Gastrocnemius medialis (tissue), 4 donors: ENCODE measurements at regions not wholly inside any gene's neighbourhood (a gene's known extent, or its start where the extent isn't known, plus 50 kb on each side); places are given as distances from the start of the nearest gene placed in this dataset.
"Not testable (repeated sequence)": the region's sequence is repeated elsewhere in the genome, so short reads cannot be mapped to it uniquely, and the experiment has no call there.

ENCODE experiments used
- ATAC-seq, 2 donors: fragments of 150-250 bp; one replicate each; pipeline ENCODE4 v1.9.1; 2016
- DNase-seq, 2 donors: peaks; one replicate each; pipeline ENCODE4 v3.0.0-alpha.2; 2019
- H3K27ac ChIP-seq, 4 donors: fragments of 200-600 bp; sonication (generic); 1 replicate in 1 of 4; 2 replicates in 3 of 4; pipeline ENCODE4 v1.5.1; 2016 to 2018; ENCODE audit warnings: mild to moderate bottlenecking in 2 of 4, moderate library complexity in 1 of 4
- H3K27me3 ChIP-seq, 3 donors: fragments of 200-600 bp; sonication (generic) in 2 of 3; 1 replicate in 1 of 3; 2 replicates in 2 of 3; pipeline versions ENCODE4 v1.5.1 to v1.6.0; 2016 to 2019; ENCODE audit warnings: mild to moderate bottlenecking in 1 of 3, moderate library complexity in 1 of 3
- H3K36me3 ChIP-seq, 2 donors: fragments of 200-600 bp; sonication (generic) in 1 of 2; one replicate each; pipeline ENCODE4 v1.5.1; 2017 to 2018
- H3K4me1 ChIP-seq, 2 donors: fragments of 200-600 bp; sonication (generic) in 1 of 2; one replicate each; pipeline ENCODE4 v1.5.1; 2016 to 2017; ENCODE audit warnings: mild to moderate bottlenecking in 2 of 2
- H3K4me3 ChIP-seq, 4 donors: fragments of 200-600 bp; sonication (generic) in 3 of 4; 1 replicate in 1 of 4; 2 replicates in 3 of 4; pipeline ENCODE4 v1.5.1; 2016 to 2019; ENCODE audit warnings: mild to moderate bottlenecking in 2 of 4
- H3K9me3 ChIP-seq, 3 donors: fragments of 200-600 bp; sonication (generic) in 2 of 3; 1 replicate in 1 of 3; 2 replicates in 2 of 3; pipeline ENCODE4 v1.5.1; 2016 to 2019
- POLR2A ChIP-seq, 2 donors: fragments of 450-650 bp; IDR thresholded peaks; one replicate each; pipeline ENCODE4 v1.6.1; 2017; ENCODE audit warnings: antibody characterized with exemption in 2 of 2, mild to moderate bottlenecking in 2 of 2, moderate library complexity in 2 of 2
- in situ Hi-C, 4 donors: fragments of 200-750 bp; cut with MboI; loops; one replicate each; pipeline versions ENCODE4 v1.15.0 to v1.8.0; 2017; ENCODE audit warnings: low sequenced_read_pairs in 4 of 4
- intact Hi-C: fragments of 100-400 bp; cut with DNase I; formaldehyde crosslinking; loops from one replicate; pipeline ENCODE4 v1.15.1; 2023; ENCODE audit warnings: low total_unique reads
- TF ChIP-seq, protein P1 (sequence below), 5 experiments: fragments of 450-650 bp in 3 of 5; fragments of 200-600 bp in 2 of 5; sonication (generic) in 2 of 5; IDR thresholded peaks in 4 of 5; conservative IDR thresholded peaks in 1 of 5; 1 replicate in 4 of 5; 2 replicates in 1 of 5; pipeline ENCODE4 v1.5.1; 2016 to 2019; ENCODE audit warnings: antibody characterized with exemption in 5 of 5, mild to moderate bottlenecking in 3 of 5, moderate library complexity in 3 of 5

DNA sequence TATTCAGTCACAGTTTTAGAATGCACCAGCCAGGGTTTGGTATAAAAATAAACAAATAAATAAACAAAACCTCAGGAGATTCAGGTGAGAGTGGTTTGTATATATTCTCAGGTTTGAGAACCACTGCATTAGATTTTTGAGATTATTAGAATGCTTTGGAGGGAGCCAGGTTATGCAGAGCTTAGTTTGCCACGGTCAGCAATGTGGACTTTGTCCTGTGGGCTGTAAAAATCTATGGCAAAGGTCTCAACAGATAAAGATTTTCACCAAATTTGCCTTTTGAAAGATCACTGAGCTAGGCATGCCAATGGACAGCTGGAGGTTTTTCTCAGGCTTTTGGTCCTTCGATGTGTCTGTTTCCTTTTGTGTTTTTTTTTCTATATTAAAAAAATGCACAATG is 650.1 kb upstream of the RAG2 start:
- no peak for TF ChIP-seq POLR2A (IDR thresholded peaks at IDR 0.05)
- TF ChIP-seq, protein P1, sequence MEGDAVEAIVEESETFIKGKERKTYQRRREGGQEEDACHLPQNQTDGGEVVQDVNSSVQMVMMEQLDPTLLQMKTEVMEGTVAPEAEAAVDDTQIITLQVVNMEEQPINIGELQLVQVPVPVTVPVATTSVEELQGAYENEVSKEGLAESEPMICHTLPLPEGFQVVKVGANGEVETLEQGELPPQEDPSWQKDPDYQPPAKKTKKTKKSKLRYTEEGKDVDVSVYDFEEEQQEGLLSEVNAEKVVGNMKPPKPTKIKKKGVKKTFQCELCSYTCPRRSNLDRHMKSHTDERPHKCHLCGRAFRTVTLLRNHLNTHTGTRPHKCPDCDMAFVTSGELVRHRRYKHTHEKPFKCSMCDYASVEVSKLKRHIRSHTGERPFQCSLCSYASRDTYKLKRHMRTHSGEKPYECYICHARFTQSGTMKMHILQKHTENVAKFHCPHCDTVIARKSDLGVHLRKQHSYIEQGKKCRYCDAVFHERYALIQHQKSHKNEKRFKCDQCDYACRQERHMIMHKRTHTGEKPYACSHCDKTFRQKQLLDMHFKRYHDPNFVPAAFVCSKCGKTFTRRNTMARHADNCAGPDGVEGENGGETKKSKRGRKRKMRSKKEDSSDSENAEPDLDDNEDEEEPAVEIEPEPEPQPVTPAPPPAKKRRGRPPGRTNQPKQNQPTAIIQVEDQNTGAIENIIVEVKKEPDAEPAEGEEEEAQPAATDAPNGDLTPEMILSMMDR (IDR thresholded peaks at IDR 0.05 in 4 of 5, conservative IDR thresholded peaks at IDR 0.05 in 1 of 5), result no peak
- intact Hi-C loops, result no loop called here
- Histone ChIP-seq H3K36me3 (no peaks in the 10 kb centered on the region), H3K27ac (no peak overlapping the region), H3K4me3 (no peak overlapping the region), H3K27me3 (no peaks in the 10 kb centered on the region), H3K4me1 (no peaks in the 10 kb centered on the region), H3K9me3 (no peaks in the 10 kb centered on the region)
- ATAC-seq, result no peak
- DNase-seq, result no peak
- in situ Hi-C loops, result no loop called here

DNA sequence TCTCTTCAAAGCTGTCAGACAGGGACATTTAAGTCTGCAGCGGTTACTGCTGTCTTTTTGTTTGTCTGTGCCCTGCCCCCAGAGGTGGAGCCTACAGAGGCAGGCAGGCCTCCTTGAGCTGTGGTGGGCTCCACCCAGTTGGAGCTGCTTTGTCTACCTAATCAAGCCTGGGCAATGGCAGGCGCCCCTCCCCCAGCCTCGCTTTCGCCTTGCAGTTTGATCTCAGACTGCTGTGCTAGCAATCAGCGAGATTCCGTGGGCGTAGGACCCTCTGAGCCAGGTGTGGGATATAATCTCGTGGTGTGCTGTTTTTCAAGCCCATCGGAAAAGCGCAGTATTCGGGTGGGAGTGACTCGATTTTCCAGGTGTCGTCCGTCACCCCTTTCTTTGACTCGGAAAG is 648.1 kb upstream of the RAG2 start:
- H3K27ac ChIP-seq, intact Hi-C loops, DNase-seq, H3K4me1 ChIP-seq, H3K27me3 ChIP-seq, ATAC-seq, H3K4me3 ChIP-seq, H3K36me3 ChIP-seq, in situ Hi-C loops, H3K9me3 ChIP-seq: not testable (repeated sequence)

DNA sequence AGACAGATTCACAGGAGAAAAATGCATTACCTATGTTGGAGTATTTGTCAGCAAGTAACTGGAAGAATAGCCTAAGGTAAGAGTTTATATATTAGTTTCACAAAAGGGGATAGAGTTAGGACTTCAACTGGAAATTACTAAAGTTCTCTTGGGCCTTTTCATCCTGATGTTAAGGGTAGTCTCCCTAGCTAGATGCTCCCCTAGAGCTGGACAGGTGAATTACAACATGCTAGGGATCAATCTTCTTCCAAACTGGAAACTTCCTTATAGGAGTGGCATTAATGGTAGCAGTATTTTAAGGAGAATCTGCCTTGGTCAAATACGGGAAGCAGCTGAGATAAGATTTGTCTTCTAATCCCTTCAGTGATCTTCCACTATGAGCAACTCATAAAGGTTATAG is 632.8 kb upstream of the RAG2 start:
- TF ChIP-seq POLR2A (IDR thresholded peaks at IDR 0.05), result no peak
- Histone ChIP-seq H3K27me3 (no peaks in the 10 kb centered on the region), H3K27ac (no peak overlapping the region), H3K4me3 (no peak overlapping the region), H3K4me1 (no peaks in the 10 kb centered on the region), H3K36me3 (no peaks in the 10 kb centered on the region), H3K9me3 (no peaks in the 10 kb centered on the region)
- ATAC-seq (no peak), DNase-seq (no peak)
- intact Hi-C loops, result no loop called here
- in situ Hi-C loops, result no loop called here

DNA sequence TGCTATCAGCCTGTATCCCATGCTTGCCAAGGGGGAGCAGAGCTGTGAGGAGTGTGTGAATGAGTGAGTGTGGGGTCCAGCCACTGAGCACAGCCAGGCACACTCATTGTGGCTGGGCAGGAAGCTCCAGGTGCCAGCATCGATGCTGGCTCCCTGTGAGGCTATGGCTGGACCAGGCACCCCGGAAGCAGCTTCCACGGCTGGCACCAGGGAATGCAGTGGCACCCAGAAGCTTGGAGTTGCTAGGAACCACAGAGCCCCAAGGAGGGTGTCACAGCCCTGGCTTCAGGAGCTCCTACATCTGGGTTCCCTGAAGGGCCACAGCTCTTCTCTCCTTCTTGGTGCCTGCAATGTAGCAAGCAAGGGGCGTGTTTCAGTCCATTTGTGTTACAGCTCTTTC is 625.9 kb upstream of the RAG2 start:
- Histone ChIP-seq H3K9me3 (no peaks in the 10 kb centered on the region), H3K27ac (no peak overlapping the region), H3K36me3 (no peaks in the 10 kb centered on the region), H3K27me3 (no peaks in the 10 kb centered on the region), H3K4me3 (no peak overlapping the region), H3K4me1 (no peaks in the 10 kb centered on the region)
- ATAC-seq (no peak), DNase-seq (no peak)
- intact Hi-C loops (no loop called here), in situ Hi-C loops (no loop called here)
- no peak for TF ChIP-seq POLR2A (IDR thresholded peaks at IDR 0.05)
- TF ChIP-seq, protein P1 (IDR thresholded peaks at IDR 0.05 in 4 of 5, conservative IDR thresholded peaks at IDR 0.05 in 1 of 5), result no peak

DNA sequence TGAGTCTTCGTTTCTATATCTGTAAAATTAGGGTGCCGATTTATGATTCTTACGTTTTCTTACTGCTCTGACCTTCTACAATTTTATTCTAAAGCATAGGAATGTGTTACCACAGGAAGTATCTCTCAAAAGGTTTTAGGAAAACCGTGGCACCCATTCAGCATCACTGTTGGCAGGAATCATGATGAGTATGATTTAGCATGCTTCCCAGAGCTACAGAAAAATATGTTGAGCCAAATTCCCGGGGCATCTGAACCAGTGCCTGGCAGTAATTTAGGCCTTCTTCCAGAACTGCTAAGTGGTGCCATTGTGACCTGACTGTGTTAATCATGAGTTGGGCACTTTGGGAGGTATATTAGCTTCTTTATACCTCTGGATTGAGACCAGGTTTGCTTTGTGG is 605.0 kb upstream of the RAG2 start:
- in situ Hi-C loops (no loop called here), intact Hi-C loops (no loop called here)
- no peak for ATAC-seq
- Histone ChIP-seq H3K36me3 (no peaks in the 10 kb centered on the region), H3K9me3 (no peaks in the 10 kb centered on the region), H3K4me1 (no peaks in the 10 kb centered on the region), H3K27me3 (no peaks in the 10 kb centered on the region), H3K27ac (no peak overlapping the region), H3K4me3 (no peak overlapping the region)
- no peak for TF ChIP-seq POLR2A (IDR thresholded peaks at IDR 0.05)
- TF ChIP-seq, protein P1 (IDR thresholded peaks at IDR 0.05 in 4 of 5, conservative IDR thresholded peaks at IDR 0.05 in 1 of 5), result no peak
- DNase-seq, result no peak

DNA sequence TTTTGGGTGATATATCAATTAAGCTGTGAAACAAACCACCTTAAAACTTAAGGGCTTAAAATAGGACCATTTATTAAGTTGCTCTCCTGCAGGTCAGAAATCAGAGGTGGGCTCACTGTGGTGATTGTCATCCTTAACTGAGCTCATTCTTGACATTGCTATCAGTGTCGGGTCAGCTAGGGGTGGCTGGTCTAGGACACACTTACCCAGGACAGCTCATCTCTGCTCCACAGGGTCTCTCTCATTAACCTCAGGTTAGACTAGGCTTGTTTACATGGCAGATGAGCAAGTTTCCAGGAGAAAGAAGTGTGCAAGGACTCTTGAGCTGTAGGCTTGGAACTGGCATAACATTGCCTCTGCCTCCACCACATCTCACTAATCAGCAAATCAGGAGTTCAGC is 601.0 kb upstream of the RAG2 start:
- no peaks in the 10 kb centered on the region for H3K27me3 ChIP-seq
- H3K36me3 ChIP-seq, result no peaks in the 10 kb centered on the region
- no peak for ATAC-seq
- H3K4me1 ChIP-seq, result no peaks in the 10 kb centered on the region
- H3K9me3 ChIP-seq, result no peaks in the 10 kb centered on the region
- H3K27ac ChIP-seq, result no peak overlapping the region
- DNase-seq, result no peak
- H3K4me3 ChIP-seq, result no peak overlapping the region
- TF ChIP-seq, protein P1 (IDR thresholded peaks at IDR 0.05 in 4 of 5, conservative IDR thresholded peaks at IDR 0.05 in 1 of 5), result no peak
- TF ChIP-seq POLR2A (IDR thresholded peaks at IDR 0.05), result no peak
- in situ Hi-C loops (no loop called here), intact Hi-C loops (no loop called here)
